H9 (cell line): ENCODE measurements at regions not wholly inside any gene's neighbourhood (a gene's known extent, or its start where the extent isn't known, plus 50 kb on each side); places are given as distances from the start of the nearest gene placed in this dataset.

Experiments used
- DNase-seq: peaks from one replicate; pipeline ENCODE4 v3.0.0-alpha.2; 2017
- H2AFZ ChIP-seq: one replicate; pipeline ENCODE4 v1.6.1; 2013; ENCODE audit warnings: mild to moderate bottlenecking, low read length, control low read depth, moderate library complexity
- H2AK5ac ChIP-seq: 2 replicates; pipeline ENCODE4 v1.6.1; 2013; ENCODE audit warnings: low read length, control low read depth, mixed read lengths; ENCODE audit not compliant: insufficient read length
- H2BK120ac ChIP-seq: one replicate; pipeline ENCODE4 v1.6.1; 2013; ENCODE audit warnings: low read depth, mild to moderate bottlenecking, low read length, control low read depth, inconsistent platforms; ENCODE audit not compliant: poor library complexity, severe bottlenecking
- H2BK12ac ChIP-seq: 2 replicates; pipeline ENCODE4 v1.6.1; 2013; ENCODE audit warnings: low read length, control low read depth, mixed read lengths, low read depth; ENCODE audit not compliant: insufficient read length
- H2BK15ac ChIP-seq: 2 replicates; pipeline ENCODE4 v1.6.1; 2013; ENCODE audit warnings: low read depth, low read length, control low read depth
- H2BK20ac ChIP-seq: one replicate; pipeline ENCODE4 v1.6.1; 2013; ENCODE audit warnings: low read depth, mild to moderate bottlenecking, low read length, control low read depth, inconsistent platforms; ENCODE audit not compliant: poor library complexity, severe bottlenecking
- H2BK5ac ChIP-seq: 2 replicates; pipeline ENCODE4 v1.6.1; 2013; ENCODE audit warnings: low read length, control low read depth, mixed read lengths; ENCODE audit not compliant: insufficient read length
- H3K14ac ChIP-seq: 2 replicates; pipeline ENCODE4 v1.6.1; 2013; ENCODE audit warnings: low read length, control low read depth; ENCODE audit not compliant: insufficient read depth
- H3K18ac ChIP-seq: 2 replicates; pipeline ENCODE4 v1.6.1; 2013; ENCODE audit warnings: low read depth, mild to moderate bottlenecking, mixed read lengths, low read length, control low read depth; ENCODE audit not compliant: insufficient read length
- H3K23ac ChIP-seq: 2 replicates; pipeline ENCODE4 v1.6.1; 2013; ENCODE audit warnings: low read length, control low read depth, mixed read lengths, low read depth; ENCODE audit not compliant: insufficient read length
- H3K23me2 ChIP-seq: 2 replicates; pipeline ENCODE4 v1.6.1; 2013; ENCODE audit warnings: low read depth, mild to moderate bottlenecking, mixed read lengths, low read length, control low read depth; ENCODE audit not compliant: insufficient read length, poor library complexity, severe bottlenecking
- H3K27ac ChIP-seq: 2 replicates; pipeline ENCODE4 v1.5.1; 2013; ENCODE audit warnings: low read length, control low read depth, mixed read lengths, low read depth; ENCODE audit not compliant: insufficient read length
- H3K27me3 ChIP-seq: 2 replicates; pipeline ENCODE4 v1.6.1; 2013; ENCODE audit warnings: low read length, control low read depth, inconsistent platforms; ENCODE audit not compliant: insufficient read depth
- H3K4ac ChIP-seq: 2 replicates; pipeline ENCODE4 v1.6.1; 2013; ENCODE audit warnings: low read depth, mild to moderate bottlenecking, control low read depth, inconsistent platforms, low read length, moderate library complexity
- H3K4me1 ChIP-seq: 2 replicates; pipeline ENCODE4 v1.6.1; 2013; ENCODE audit warnings: low read length, control low read depth, inconsistent platforms; ENCODE audit not compliant: insufficient read depth
- H3K4me2 ChIP-seq: 2 replicates; pipeline ENCODE4 v1.6.1; 2013; ENCODE audit warnings: low read length, control low read depth, mixed read lengths; ENCODE audit not compliant: insufficient read length, insufficient read depth
- H3K56ac ChIP-seq: 2 replicates; pipeline ENCODE4 v1.6.1; 2013; ENCODE audit warnings: low read depth, mild to moderate bottlenecking, mixed read lengths, low read length, control low read depth; ENCODE audit not compliant: insufficient read length
- H3K79me1 ChIP-seq: 2 replicates; pipeline ENCODE4 v1.6.1; 2013; ENCODE audit warnings: low read depth, mild to moderate bottlenecking, moderate library complexity, low read length, control low read depth, inconsistent platforms; ENCODE audit not compliant: insufficient read depth, poor library complexity, severe bottlenecking
- H3K79me2 ChIP-seq: 2 replicates; pipeline ENCODE4 v1.6.1; 2013; ENCODE audit warnings: low read length, control low read depth, inconsistent platforms; ENCODE audit not compliant: insufficient read depth
- H3K9ac ChIP-seq: 2 replicates; pipeline ENCODE4 v1.6.1; 2013; ENCODE audit warnings: low read length, control low read depth, mixed read lengths; ENCODE audit not compliant: insufficient read length; ENCODE audit errors: extremely low read depth
- H3K9me3 ChIP-seq: one replicate; pipeline ENCODE4 v1.6.1; 2013; ENCODE audit warnings: low read depth, low read length, inconsistent platforms; ENCODE audit not compliant: control insufficient read depth
- H3T11ph ChIP-seq: one replicate; pipeline ENCODE4 v1.6.1; 2013; ENCODE audit warnings: mild to moderate bottlenecking, low read length, control low read depth, inconsistent platforms
- H4K20me1 ChIP-seq: one replicate; pipeline ENCODE4 v1.6.1; 2013; ENCODE audit not compliant: control insufficient read depth, insufficient read length, insufficient read depth
- H4K5ac ChIP-seq: 2 replicates; pipeline ENCODE4 v1.6.1; 2013; ENCODE audit warnings: low read depth, mild to moderate bottlenecking, mixed read lengths, low read length, control low read depth; ENCODE audit not compliant: insufficient read length
- H4K8ac ChIP-seq: replicated peaks from 2 replicates; pipeline ENCODE4 v1.6.1; 2013; ENCODE audit warnings: low read length, control low read depth, mixed read lengths, low read depth; ENCODE audit not compliant: insufficient read length
- H4K91ac ChIP-seq: 2 replicates; pipeline ENCODE4 v1.6.1; 2013; ENCODE audit warnings: low read depth, mild to moderate bottlenecking, moderate library complexity, mixed read lengths, low read length, control low read depth; ENCODE audit not compliant: insufficient read length
- H3K27ac Mint-ChIP-seq, 3 experiments: 2 replicates in 2 of 3; 3 replicates in 1 of 3; pipeline ENCODE4 v1.8.0; 2020 to 2021; ENCODE audit warnings: mixed read lengths in 3 of 3, mild to moderate bottlenecking in 1 of 3, moderate library complexity in 1 of 3
- H3K27me3 Mint-ChIP-seq: 2 replicates; pipeline ENCODE4 v1.8.0; 2021; ENCODE audit warnings: low read depth, mild to moderate bottlenecking, moderate library complexity, mixed read lengths
- H3K36me3 Mint-ChIP-seq, 3 experiments: 2 replicates in 2 of 3; 3 replicates in 1 of 3; pipeline ENCODE4 v1.8.0; 2020 to 2021; ENCODE audit warnings: low read depth in 3 of 3, mixed read lengths in 3 of 3; ENCODE audit not compliant: insufficient read depth in 1 of 3
- H3K4me1 Mint-ChIP-seq, 2 experiments: 2 replicates each; pipeline ENCODE4 v1.8.0; 2020; ENCODE audit warnings: mixed read lengths in 2 of 2
- H3K4me3 Mint-ChIP-seq, 2 experiments: 2 replicates in 1 of 2; 3 replicates in 1 of 2; pipeline ENCODE4 v1.8.0; 2020 to 2021; ENCODE audit warnings: mild to moderate bottlenecking in 2 of 2, mixed read lengths in 2 of 2, moderate library complexity in 1 of 2
- H3K9me3 Mint-ChIP-seq, 2 experiments: 2 replicates in 1 of 2; 3 replicates in 1 of 2; pipeline ENCODE4 v1.8.0; 2020; ENCODE audit warnings: mild to moderate bottlenecking in 2 of 2, mixed read lengths in 2 of 2, moderate library complexity in 1 of 2
- CTCF ChIP-seq: fragments of 200-600 bp; sonication (generic); conservative IDR thresholded peaks from 3 replicates; pipeline ENCODE4 v1.8.0; 2021; ENCODE audit warnings: antibody characterized with exemption, mild to moderate bottlenecking
- WGBS: extraction: QIAGEN DNeasy Blood & Tissue Kit; methylation state at CpG from one replicate; pipeline ENCODE4 v1.1.7; 2013; ENCODE audit warnings: missing lambda C conversion rate, low lambda C conversion rate, mixed read lengths; ENCODE audit not compliant: insufficient read length; ENCODE audit errors: extremely low coverage; 5-methylcytosine and 5-hydroxymethylcytosine counted together

GRCh38 chr7:26487780-26488515 is 196.3 kb downstream of the SNX10 start:
- Histone ChIP-seq H4K8ac (no peak overlapping the region), H3K27ac (no peak overlapping the region), H4K5ac (no peak overlapping the region), H3K14ac (no peak overlapping the region; the same call in 1 of the 2 replicates), H3K79me2 (no peaks in the 10 kb centered on the region), H2AFZ (no peak overlapping the region), H3K4me2 (no peak overlapping the region), H2AK5ac (no peak overlapping the region), H3T11ph (no peak overlapping the region), H2BK20ac (no peak overlapping the region), H3K56ac (no peak overlapping the region), H3K18ac (no peak overlapping the region), H3K23ac (no peak overlapping the region), H2BK12ac (no peak overlapping the region), H3K27me3 (no peaks in the 10 kb centered on the region), H4K91ac (no peak overlapping the region), H3K4ac (no peak overlapping the region), H2BK15ac (no peak overlapping the region), H3K9ac (no peak overlapping the region), H2BK120ac (no peak overlapping the region), H2BK5ac (no peak overlapping the region), H3K9me3 (no peaks in the 10 kb centered on the region), H3K79me1 (no peaks in the 10 kb centered on the region), H4K20me1 (no peaks in the 10 kb centered on the region), H3K23me2 (no peaks in the 10 kb centered on the region), H3K4me1 (no peaks in the 10 kb centered on the region; the same call in 1 of the 2 replicates)
- H3K36me3 Mint-ChIP-seq = no peaks in the 10 kb centered on the region; a peak in 1 of 7 replicates
- no peak overlapping the region for H3K4me3 Mint-ChIP-seq
- H3K4me1 Mint-ChIP-seq = peaks cover 13 to 14% of the 10 kb centered on the region in 2 experiments
- H3K27me3 Mint-ChIP-seq = peaks cover 5% of the 10 kb centered on the region
- H3K9me3 Mint-ChIP-seq = peaks cover 0 to 4% of the 10 kb centered on the region in 2 experiments; a peak in 2 of 5 replicates
- no CpG with 5 or more reads among the region's 5 CpGs for WGBS
- DNase-seq = no peak
- no peak for TF ChIP-seq CTCF
- no peak overlapping the region for H3K27ac Mint-ChIP-seq
